IPS-18c (cell line): ENCODE measurements at regions not wholly inside any gene's neighbourhood (a gene's known extent, or its start where the extent isn't known, plus 50 kb on each side); places are given as distances from the start of the nearest gene placed in this dataset.
"Not testable (repeated sequence)": the region's sequence is repeated elsewhere in the genome, so short reads cannot be mapped to it uniquely, and the experiment has no call there.

Experiments
- H3K4me3 ChIP-seq: 2 replicates; pipeline ENCODE4 v1.7.0; 2013; ENCODE audit warnings: low read depth, mild to moderate bottlenecking, low read length, moderate library complexity; ENCODE audit not compliant: insufficient read depth
- H3K9me3 ChIP-seq: one replicate; pipeline ENCODE4 v1.6.1; 2013; ENCODE audit warnings: mild to moderate bottlenecking, low read length, moderate library complexity; ENCODE audit not compliant: control insufficient read depth, insufficient read depth

DNA sequence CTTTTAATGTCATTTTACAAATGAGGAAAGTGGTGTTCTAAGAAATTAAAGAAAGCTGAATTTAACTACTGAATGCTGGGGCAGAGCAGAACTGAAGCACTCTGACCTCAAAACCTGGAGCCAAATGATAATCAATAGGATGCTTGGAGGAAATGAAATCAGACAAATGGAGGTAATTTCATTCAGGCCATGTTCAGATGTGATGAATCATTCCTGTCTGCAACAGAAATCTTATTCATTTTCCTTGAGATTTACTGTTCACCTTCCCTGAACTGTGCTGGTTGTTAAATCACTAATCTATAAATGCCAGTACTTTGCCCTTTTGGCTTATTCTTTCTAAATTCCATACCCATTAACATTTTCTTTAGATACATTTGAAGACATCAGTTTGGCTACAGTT lies 85.6 kb upstream of the SNX7 start:
- Histone ChIP-seq H3K9me3 (peaks cover 2% of the 10 kb centered on the region), H3K4me3 (no peak overlapping the region)

DNA sequence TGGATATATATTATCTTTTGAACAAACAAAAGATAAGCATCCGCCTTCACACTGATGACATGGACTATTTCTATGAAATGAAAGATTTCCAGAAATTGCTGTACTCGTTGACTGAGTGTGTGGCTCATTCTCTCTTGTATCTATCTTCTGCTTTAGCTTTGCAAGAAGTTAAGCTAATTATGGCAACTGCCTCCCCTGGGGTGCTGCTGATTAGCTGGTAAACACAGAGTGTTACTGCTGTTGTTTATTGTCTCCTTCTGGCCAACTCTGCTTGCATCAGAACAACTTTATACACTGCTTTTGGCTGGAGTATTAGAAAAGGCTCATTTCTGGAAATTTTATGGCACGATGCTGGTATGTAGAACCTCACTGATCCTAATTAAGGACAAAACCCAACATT lies 95.6 kb upstream of the SNX7 start:
- H3K4me3 ChIP-seq: no peak overlapping the region
- peaks cover 6% of the 10 kb centered on the region for H3K9me3 ChIP-seq

DNA sequence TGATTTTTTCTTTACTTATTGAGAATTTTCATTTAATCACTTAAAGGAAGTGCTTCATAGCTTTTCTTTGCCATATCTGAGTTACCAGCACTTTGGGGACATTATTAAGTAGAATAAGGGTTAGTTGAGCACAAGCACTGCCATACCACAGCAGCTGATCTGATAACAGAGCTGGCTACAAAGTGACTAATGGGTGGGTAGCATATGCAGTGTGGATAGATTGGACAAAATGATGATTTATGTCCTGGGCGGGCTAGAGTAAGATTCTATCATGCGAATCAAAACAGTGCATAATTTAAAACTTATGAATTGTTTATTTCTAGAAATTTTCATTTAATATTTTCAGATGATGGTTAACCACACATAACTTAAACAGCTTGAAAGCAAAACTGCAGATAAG lies 102.2 kb upstream of the SNX7 start:
- H3K4me3 ChIP-seq: no peak overlapping the region
- H3K9me3 ChIP-seq: peaks cover 6% of the 10 kb centered on the region

DNA sequence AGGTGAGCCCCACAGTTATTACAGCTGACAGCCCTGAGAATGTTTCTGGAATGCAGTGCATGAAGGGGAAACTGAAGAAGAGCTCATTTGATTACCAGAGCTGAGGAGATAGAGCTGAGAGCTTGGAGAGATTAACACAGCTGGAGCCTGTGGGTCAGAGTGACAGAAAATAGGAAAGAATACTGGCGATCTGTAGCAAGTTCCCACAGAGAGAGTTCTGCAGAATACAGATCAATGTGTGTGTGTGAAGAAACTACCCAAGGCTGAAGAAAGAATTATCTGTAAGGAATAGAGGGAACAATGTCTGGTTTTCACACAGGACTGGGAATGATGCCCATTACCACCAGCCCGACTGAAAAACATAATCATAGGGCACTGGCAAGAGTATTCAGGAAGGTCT lies 103.6 kb upstream of the SNX7 start:
- no peak overlapping the region for H3K4me3 ChIP-seq
- no peaks in the 10 kb centered on the region for H3K9me3 ChIP-seq

DNA sequence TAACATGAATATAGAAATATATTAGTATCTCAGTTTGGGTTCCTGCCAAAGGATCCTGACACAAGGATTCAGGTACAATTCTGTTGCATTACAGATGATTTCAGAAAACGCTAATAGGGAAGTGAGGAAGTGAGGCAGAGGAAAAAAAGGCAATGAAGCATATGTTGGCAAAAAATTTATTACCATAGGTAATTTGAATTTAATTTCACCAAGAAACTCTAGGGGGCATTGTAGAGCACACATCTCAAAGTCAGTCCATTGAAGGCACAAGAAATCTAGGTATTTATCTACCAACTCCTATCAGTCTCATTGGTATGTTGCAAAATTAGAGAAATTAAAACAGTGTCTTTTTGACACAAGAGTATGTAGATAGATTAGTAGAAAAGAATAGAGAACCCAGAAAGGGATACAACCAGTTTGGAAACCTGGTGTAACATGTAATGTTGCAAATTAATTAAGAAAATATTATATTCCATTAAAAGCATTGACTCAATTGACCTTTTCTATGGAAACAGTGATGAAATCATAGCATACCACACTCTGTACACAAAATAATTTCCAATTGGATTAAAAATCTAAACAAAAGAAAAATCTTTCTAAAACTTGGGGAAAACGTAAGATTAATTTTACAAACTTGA lies 104.9 kb upstream of the SNX7 start:
- Histone ChIP-seq H3K9me3 (no peaks in the 10 kb centered on the region), H3K4me3 (no peak overlapping the region)

DNA sequence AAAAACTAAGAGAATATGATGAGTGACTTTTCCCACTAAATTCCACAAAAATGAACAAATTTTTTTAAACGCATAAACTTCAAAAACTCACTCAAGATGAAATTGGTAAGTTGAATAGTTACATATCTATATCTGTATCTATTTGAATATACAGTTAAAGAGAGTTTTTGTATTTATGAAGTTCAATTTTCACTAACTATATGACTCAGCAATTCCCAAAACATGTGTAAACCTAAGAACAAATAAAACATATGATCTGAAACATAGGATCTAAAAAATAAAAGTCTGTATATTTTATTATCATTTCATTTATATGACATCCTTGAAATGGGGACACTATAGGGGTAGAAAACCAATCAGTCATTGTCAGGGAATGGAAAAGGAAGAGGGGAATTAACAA lies 105.7 kb upstream of the SNX7 start:
- H3K9me3 ChIP-seq: no peaks in the 10 kb centered on the region
- no peak overlapping the region for H3K4me3 ChIP-seq

DNA sequence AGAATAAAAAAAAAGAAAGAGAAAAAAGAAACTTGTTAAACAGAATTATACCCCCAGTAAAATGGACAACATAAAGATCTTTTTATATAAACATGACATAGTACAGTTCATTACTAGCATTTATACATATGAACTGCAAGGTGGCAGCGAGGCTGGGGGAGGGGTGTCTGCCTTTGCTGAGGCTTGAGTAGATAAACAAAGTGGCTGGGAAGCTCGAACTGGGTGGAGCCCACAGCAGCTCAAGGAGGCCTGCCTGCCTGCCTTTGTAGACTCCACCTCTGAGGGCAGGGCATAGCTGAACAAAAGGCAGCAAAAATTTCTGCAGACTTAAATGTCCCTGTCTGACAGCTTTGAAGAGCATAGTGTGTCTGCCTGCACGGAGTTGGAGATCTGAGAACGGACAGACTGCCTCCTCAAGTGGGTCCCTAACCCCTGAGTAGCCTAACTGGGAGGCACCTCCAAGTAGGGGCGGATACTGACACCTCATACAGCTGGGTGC lies 108.9 kb upstream of the SNX7 start:
- not testable (repeated sequence) for H3K9me3 ChIP-seq, H3K4me3 ChIP-seq

DNA sequence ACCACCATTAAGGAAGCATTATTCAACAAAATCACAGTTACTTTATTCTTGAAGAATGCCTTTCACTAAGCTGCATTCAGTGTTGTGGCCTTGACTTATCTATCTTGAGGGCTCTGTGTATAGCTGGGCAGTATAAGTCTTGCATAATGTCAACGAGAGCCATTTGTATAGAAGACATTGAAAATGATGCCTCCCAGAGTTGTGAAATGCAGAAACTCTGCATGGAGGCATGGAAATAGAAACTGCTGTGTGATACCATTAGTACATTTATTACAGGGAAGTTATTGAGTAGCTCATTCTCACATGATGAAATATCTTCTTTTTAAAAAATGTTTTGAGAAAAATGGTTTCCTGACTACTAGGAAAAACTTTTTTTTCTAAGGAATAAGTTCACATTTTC lies 111.4 kb upstream of the SNX7 start:
- Histone ChIP-seq H3K9me3 (no peaks in the 10 kb centered on the region), H3K4me3 (no peak overlapping the region)

DNA sequence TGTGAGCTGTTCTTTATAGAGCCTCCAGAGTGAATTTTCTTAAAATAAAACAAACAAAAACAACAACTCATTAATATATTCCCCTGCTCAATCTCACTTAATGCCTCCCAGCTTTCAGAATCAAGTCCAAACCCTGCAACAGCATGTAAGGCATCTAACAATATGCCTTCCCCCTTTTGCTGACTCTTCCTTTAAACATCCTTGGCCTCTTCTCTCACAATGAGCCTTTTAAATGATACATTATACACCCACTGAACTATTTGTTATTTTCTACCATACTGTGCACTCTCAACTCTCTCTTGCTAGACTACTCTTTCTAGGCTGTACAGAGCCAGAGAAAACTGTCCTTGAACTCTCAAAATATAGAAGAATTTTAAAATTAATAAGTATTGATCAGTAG lies 115.2 kb upstream of the SNX7 start:
- H3K9me3 ChIP-seq: no peaks in the 10 kb centered on the region
- no peak overlapping the region for H3K4me3 ChIP-seq

DNA sequence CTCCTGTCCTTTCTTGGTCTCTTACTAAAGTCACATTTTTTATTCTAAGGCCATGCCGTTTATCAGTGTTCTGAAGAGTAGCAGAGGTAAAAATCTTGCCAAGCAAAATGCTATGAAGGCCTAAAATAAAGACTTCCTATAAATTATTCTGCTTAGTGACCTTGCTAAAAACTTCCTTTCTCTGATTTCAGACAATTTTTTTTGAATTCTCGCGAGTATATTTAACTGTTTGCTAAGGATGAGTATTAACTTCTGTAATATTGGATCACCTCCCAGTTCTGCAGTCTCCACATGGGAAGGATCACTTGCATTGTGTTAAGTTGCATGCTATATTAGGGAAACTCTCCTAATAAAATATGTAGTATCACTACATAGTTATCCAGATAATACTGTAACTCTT lies 123.4 kb upstream of the SNX7 start:
- Histone ChIP-seq H3K4me3 (no peak overlapping the region), H3K9me3 (no peaks in the 10 kb centered on the region)

DNA sequence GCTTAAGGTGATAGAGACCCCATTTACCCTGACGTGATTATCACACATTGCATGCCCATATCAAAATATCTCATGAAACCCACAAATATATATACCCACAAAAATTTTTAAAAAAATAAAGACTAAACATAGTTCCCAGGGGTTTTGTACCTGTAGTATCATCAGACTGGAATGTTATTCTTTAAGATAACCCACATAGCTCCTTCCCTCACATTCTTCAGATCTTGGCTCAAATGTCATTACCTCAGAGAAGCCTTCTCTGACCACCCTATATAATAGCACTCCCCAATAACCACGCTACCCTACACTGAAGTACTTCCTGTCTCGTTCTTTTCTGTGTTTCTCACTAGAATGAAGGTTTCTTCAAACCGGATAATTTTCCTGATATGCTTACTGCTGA lies 138.3 kb upstream of the SNX7 start:
- H3K4me3 ChIP-seq: no peak overlapping the region
- H3K9me3 ChIP-seq: no peaks in the 10 kb centered on the region

DNA sequence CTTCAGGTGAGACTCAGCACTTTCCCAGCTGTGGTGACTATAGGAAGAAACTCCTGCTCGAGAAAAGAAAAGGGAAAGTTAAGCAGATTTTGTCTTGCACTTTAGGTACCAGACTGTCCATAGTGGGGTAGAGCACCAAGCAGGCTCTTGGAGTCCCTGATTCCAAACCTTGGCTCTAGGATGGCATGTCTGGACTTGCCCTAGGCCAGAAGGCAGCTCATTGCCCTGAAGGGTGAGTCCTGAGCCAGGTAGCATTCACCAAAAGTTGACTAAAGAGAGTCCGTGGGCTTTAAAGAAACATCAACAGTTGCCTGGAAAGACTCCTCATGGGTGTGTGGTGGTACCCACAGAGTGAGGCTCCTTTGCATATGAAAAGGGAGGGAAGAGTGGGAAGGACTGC lies 145.2 kb upstream of the SNX7 start:
- H3K9me3 ChIP-seq: no peaks in the 10 kb centered on the region
- H3K4me3 ChIP-seq: no peak overlapping the region

DNA sequence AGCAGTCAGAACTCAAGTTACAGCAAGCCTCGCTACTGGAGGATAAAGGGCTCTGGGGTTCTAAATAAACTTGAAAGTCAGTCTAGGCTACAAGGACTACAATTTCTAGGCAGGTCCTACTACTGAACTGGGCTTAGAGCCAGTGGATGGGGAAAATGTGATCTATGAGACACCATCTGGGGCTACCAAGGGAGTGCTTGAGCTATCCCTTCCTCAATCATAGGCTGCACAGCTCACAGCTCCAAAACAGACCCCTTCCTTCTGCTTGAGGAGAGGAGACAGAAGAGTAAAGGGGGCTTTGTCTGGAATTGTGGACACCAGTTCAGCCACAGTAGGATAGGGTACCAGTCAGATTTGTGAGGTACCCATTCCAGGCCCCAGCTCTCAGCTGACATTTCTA lies 145.8 kb upstream of the SNX7 start:
- H3K4me3 ChIP-seq: no peak overlapping the region
- no peaks in the 10 kb centered on the region for H3K9me3 ChIP-seq

DNA sequence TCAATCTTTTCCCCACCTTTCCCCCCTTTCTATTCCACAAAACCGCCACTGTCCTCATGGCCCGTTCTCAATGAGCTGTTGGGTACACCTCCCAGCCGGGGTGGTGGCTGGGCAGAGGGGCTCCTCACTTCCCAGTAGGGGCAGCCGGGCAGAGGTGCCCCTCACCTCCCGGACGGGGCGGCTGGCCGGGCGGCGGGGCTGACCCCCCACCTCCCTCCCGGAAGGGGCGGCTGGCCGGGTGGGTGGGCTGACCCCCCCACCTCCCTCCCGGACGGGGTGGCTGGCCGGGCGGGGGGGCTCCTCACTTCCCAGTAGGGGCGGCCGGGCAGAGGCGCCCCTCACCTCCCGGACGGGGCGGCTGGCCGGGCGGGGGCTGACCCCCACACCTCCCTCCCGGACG lies 149.3 kb upstream of the SNX7 start:
- not testable (repeated sequence) for H3K4me3 ChIP-seq, H3K9me3 ChIP-seq

DNA sequence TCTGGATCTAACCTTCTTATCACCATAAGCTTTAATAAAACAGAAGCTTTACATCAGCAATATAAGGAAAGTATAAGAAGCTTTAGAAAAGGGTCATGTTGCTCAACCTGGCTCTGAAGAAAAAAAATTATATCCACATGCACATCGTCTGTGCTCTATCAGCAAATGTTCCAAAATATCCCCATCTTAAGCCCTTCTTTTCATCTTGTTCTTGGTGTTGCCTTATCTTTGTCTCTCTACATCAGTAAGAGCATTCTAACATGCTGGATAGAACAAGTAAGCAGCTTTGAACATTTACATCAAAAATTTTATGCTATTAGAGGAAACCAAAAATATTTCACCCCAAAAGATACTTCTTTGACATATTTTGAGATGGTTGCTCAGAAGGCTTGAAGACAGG lies 157.8 kb upstream of the SNX7 start:
- Histone ChIP-seq H3K9me3 (no peaks in the 10 kb centered on the region), H3K4me3 (no peak overlapping the region)

DNA sequence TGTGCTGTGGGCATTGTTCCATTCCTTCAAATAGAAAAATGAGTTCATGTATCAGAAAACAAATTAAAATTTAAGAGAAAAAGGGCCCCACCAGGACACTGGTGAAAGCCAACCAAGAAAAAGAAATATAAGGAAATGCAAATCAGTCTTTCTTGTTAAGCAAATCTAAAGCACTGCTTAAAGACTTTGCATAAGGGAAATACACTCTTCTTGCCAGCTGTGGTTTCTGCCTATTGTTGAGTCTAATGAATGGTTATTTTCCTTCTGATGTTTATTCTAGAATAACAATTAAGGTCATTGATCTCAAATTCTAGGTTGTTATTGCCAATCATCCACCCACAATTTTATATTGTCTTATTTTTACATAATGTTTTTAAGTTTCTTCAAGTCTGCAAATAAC lies 158.6 kb upstream of the SNX7 start:
- Histone ChIP-seq H3K4me3 (no peak overlapping the region), H3K9me3 (no peaks in the 10 kb centered on the region)

DNA sequence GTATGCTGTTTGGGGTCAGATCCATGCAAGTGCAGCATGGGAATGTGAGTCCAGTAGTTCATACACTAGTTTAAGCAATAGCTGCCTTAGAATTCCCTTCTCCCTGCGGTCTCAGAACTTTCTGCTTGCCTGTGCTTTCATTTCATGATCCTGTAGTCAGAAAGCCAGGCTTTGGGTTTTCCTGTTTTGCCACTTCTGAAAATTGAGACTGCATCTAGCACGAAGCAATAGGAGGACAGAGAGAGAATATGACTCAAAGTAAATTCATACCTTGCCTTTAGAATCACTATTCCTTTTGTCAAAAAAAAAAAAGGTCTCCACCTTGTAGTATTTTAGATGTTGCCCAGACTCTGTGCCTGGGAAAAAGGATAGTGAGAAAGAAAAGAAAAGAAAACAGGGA lies 161.2 kb upstream of the SNX7 start:
- H3K4me3 ChIP-seq: no peak overlapping the region
- no peaks in the 10 kb centered on the region for H3K9me3 ChIP-seq

DNA sequence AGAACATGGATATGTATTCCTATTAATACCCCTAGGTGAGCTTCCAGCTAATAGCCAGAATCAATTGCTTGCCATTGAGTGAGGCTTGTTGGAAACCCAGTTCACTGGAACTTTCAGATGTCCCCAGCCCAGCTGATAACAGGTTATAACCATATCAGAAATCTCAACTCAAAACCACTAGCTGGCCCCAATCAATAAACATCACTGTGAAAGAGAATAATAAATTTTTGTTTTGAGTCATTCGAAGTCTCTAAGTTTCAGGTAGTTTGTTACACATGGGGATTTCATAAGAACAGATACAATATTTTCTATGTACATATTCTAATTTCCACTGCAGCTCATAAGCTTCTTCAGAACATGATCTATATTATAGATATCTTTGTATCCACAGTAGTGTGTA lies 162.9 kb upstream of the SNX7 start:
- Histone ChIP-seq H3K4me3 (no peak overlapping the region), H3K9me3 (no peaks in the 10 kb centered on the region)

DNA sequence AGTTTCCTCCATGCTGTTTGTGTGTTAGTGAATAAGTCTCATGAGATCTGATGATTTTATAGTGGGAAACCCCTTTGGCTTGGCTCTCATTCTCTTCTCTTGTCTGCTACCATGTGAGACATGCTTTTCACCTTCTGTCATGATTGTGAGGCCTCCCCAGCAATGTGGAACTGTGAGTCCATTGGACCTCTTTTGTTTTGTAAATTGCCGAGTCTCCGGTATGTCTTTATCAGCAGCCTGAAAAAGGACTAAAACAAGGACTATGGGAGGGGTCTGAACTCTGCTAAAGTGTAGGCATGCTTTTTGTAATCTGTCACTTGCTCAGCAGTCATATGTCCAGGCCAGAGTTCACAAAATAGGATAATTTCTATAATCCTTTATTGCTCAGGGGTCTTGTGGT lies 164.0 kb upstream of the SNX7 start:
- no peaks in the 10 kb centered on the region for H3K9me3 ChIP-seq
- no peak overlapping the region for H3K4me3 ChIP-seq
